ENCODE measurements at regions not wholly inside any gene's neighbourhood (a gene's known extent, or its start where the extent isn't known, plus 50 kb on each side); places are given as distances from the start of the nearest gene placed in this dataset.

GRCh38 chr19:32269831-32270230 is 75.6 kb upstream of the ZNF507 start:
- TF ChIP-seq POLR2A (IDR thresholded peaks at IDR 0.05), result no peak
- no peak for TF ChIP-seq CTCF (IDR thresholded peaks at IDR 0.05)
